ENCODE measurements at regions not wholly inside any gene's neighbourhood (a gene's known extent, or its start where the extent isn't known, plus 50 kb on each side); places are given as distances from the start of the nearest gene placed in this dataset.

DNA sequence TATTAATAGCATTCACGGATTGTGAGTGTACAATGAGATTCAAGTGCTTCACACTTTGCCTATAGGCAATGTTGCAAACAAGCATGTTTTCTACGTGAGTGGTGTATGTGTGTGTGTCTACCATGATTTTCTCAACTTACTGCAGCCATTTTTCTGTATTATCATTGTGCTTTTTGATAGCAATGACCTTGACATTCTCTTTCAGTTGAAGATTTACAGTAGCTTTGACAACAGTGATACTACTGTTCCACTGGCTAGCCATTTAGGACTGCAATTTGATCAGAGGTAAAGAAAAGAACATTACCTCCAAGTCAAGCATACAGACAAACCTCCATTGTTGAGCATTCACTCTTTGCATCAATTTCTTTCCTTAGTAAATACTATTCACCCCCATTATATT, 297.0 kb downstream of the MAN2A1 start:
- Mint-ChIP-seq H3K36me3 (ENCODE audit: low read depth) (no peaks in the 10 kb centered on the region), H3K4me3 (no peak overlapping the region), H3K9me3 (no peaks in the 10 kb centered on the region), H3K27me3 (ENCODE audit: insufficient read depth, low read depth, poor library complexity) (no peaks in the 10 kb centered on the region), H3K4me1 (no peaks in the 10 kb centered on the region), H3K27ac (no peak overlapping the region)
- Histone ChIP-seq H3K79me2 (replicated peaks; ENCODE audit: insufficient read depth) (no peaks in the 10 kb centered on the region), H3K27me3 (ENCODE audit: insufficient read depth) (no peaks in the 10 kb centered on the region), H2AFZ (no peak overlapping the region), H3K4me3 (no peak overlapping the region), H4K20me1 (replicated peaks; ENCODE audit: insufficient read depth) (no peaks in the 10 kb centered on the region), H3K36me3 (ENCODE audit: insufficient read depth) (no peaks in the 10 kb centered on the region), H3K27ac (ENCODE audit: low read depth) (no peak overlapping the region), H3K4me1 (ENCODE audit: insufficient read depth) (no peaks in the 10 kb centered on the region), H3K9me2 (ENCODE audit: insufficient read depth) (no peaks in the 10 kb centered on the region; the same call in 1 of the 2 replicates), H3F3A (replicated peaks; ENCODE audit: low read depth) (no peaks in the 10 kb centered on the region), H3K4me2 (no peak overlapping the region)
- ATAC-seq (no peak), DNase-seq (ENCODE audit: low spot score) (no peak)
- TF ChIP-seq STAT1 (IDR thresholded peaks at IDR 0.05; ENCODE audit: unreplicated experiment) (no peak), CREB1 (CRISPR knock-in tag; IDR thresholded peaks at IDR 0.05; ENCODE audit: low read depth) (no peak), JUNB (IDR thresholded peaks at IDR 0.05; ENCODE audit: unreplicated experiment) (no peak), ZNF331 (CRISPR knock-in tag; IDR thresholded peaks at IDR 0.05; ENCODE audit: low read depth) (no peak)
- TF ChIP-seq, protein P1, sequence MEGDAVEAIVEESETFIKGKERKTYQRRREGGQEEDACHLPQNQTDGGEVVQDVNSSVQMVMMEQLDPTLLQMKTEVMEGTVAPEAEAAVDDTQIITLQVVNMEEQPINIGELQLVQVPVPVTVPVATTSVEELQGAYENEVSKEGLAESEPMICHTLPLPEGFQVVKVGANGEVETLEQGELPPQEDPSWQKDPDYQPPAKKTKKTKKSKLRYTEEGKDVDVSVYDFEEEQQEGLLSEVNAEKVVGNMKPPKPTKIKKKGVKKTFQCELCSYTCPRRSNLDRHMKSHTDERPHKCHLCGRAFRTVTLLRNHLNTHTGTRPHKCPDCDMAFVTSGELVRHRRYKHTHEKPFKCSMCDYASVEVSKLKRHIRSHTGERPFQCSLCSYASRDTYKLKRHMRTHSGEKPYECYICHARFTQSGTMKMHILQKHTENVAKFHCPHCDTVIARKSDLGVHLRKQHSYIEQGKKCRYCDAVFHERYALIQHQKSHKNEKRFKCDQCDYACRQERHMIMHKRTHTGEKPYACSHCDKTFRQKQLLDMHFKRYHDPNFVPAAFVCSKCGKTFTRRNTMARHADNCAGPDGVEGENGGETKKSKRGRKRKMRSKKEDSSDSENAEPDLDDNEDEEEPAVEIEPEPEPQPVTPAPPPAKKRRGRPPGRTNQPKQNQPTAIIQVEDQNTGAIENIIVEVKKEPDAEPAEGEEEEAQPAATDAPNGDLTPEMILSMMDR (conservative IDR thresholded peaks at IDR 0.05; ENCODE audit: low read depth in 2 of 2): no peak
- TF ChIP-seq, protein P2, sequence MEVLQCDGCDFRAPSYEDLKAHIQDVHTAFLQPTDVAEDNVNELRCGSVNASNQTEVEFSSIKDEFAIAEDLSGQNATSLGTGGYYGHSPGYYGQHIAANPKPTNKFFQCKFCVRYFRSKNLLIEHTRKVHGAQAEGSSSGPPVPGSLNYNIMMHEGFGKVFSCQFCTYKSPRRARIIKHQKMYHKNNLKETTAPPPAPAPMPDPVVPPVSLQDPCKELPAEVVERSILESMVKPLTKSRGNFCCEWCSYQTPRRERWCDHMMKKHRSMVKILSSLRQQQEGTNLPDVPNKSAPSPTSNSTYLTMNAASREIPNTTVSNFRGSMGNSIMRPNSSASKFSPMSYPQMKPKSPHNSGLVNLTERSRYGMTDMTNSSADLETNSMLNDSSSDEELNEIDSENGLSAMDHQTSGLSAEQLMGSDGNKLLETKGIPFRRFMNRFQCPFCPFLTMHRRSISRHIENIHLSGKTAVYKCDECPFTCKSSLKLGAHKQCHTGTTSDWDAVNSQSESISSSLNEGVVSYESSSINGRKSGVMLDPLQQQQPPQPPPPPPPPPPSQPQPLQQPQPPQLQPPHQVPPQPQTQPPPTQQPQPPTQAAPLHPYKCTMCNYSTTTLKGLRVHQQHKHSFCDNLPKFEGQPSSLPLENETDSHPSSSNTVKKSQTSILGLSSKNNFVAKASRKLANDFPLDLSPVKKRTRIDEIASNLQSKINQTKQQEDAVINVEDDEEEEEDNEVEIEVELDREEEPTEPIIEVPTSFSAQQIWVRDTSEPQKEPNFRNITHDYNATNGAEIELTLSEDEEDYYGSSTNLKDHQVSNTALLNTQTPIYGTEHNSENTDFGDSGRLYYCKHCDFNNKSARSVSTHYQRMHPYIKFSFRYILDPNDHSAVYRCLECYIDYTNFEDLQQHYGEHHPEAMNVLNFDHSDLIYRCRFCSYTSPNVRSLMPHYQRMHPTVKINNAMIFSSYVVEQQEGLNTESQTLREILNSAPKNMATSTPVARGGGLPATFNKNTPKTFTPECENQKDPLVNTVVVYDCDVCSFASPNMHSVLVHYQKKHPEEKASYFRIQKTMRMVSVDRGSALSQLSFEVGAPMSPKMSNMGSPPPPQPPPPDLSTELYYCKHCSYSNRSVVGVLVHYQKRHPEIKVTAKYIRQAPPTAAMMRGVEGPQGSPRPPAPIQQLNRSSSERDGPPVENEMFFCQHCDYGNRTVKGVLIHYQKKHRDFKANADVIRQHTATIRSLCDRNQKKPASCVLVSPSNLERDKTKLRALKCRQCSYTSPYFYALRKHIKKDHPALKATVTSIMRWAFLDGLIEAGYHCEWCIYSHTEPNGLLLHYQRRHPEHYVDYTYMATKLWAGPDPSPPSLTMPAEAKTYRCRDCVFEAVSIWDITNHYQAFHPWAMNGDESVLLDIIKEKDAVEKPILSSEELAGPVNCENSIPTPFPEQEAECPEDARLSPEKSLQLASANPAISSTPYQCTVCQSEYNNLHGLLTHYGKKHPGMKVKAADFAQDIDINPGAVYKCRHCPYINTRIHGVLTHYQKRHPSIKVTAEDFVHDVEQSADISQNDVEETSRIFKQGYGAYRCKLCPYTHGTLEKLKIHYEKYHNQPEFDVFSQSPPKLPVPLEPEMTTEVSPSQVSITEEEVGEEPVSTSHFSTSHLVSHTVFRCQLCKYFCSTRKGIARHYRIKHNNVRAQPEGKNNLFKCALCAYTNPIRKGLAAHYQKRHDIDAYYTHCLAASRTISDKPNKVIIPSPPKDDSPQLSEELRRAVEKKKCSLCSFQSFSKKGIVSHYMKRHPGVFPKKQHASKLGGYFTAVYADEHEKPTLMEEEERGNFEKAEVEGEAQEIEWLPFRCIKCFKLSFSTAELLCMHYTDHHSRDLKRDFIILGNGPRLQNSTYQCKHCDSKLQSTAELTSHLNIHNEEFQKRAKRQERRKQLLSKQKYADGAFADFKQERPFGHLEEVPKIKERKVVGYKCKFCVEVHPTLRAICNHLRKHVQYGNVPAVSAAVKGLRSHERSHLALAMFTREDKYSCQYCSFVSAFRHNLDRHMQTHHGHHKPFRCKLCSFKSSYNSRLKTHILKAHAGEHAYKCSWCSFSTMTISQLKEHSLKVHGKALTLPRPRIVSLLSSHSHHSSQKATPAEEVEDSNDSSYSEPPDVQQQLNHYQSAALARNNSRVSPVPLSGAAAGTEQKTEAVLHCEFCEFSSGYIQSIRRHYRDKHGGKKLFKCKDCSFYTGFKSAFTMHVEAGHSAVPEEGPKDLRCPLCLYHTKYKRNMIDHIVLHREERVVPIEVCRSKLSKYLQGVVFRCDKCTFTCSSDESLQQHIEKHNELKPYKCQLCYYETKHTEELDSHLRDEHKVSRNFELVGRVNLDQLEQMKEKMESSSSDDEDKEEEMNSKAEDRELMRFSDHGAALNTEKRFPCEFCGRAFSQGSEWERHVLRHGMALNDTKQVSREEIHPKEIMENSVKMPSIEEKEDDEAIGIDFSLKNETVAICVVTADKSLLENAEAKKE (CRISPR knock-in tag; IDR thresholded peaks at IDR 0.05): no peak
- TF ChIP-seq, protein P3, sequence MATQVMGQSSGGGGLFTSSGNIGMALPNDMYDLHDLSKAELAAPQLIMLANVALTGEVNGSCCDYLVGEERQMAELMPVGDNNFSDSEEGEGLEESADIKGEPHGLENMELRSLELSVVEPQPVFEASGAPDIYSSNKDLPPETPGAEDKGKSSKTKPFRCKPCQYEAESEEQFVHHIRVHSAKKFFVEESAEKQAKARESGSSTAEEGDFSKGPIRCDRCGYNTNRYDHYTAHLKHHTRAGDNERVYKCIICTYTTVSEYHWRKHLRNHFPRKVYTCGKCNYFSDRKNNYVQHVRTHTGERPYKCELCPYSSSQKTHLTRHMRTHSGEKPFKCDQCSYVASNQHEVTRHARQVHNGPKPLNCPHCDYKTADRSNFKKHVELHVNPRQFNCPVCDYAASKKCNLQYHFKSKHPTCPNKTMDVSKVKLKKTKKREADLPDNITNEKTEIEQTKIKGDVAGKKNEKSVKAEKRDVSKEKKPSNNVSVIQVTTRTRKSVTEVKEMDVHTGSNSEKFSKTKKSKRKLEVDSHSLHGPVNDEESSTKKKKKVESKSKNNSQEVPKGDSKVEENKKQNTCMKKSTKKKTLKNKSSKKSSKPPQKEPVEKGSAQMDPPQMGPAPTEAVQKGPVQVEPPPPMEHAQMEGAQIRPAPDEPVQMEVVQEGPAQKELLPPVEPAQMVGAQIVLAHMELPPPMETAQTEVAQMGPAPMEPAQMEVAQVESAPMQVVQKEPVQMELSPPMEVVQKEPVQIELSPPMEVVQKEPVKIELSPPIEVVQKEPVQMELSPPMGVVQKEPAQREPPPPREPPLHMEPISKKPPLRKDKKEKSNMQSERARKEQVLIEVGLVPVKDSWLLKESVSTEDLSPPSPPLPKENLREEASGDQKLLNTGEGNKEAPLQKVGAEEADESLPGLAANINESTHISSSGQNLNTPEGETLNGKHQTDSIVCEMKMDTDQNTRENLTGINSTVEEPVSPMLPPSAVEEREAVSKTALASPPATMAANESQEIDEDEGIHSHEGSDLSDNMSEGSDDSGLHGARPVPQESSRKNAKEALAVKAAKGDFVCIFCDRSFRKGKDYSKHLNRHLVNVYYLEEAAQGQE (IDR thresholded peaks at IDR 0.05; ENCODE audit: unreplicated experiment): no peak
- TF ChIP-seq, protein P4, sequence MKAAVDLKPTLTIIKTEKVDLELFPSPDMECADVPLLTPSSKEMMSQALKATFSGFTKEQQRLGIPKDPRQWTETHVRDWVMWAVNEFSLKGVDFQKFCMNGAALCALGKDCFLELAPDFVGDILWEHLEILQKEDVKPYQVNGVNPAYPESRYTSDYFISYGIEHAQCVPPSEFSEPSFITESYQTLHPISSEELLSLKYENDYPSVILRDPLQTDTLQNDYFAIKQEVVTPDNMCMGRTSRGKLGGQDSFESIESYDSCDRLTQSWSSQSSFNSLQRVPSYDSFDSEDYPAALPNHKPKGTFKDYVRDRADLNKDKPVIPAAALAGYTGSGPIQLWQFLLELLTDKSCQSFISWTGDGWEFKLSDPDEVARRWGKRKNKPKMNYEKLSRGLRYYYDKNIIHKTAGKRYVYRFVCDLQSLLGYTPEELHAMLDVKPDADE (IDR thresholded peaks at IDR 0.05): no peak

All from GM23338 (cell line).